Activated B cell treated with CpG ODN at 0.5 μM for 24 hours (primary cell): ENCODE measurements at regions not wholly inside any gene's neighbourhood (a gene's known extent, or its start where the extent isn't known, plus 50 kb on each side); places are given as distances from the start of the nearest gene placed in this dataset.

Source experiments
- ATAC-seq: fragments of 200-7000 bp; cut with Tn5 transposase; one replicate; pipeline ENCODE4 v1.10.0; 2021; ENCODE audit warnings: low read depth, mild to moderate bottlenecking, moderate library complexity
- CTCF ChIA-PET: fragments of 350-600 bp; sonication (Branson Sonifier 250); formaldehyde crosslinking; loops from one replicate; lab custom pipeline; 2021; ENCODE audit warnings: antibody characterized with exemption; lab: Charles Lee
- POLR2A ChIA-PET: fragments of 350-600 bp; sonication (Branson Sonifier 250); formaldehyde crosslinking; loops from one replicate; lab custom pipeline; 2021; ENCODE audit warnings: antibody characterized with exemption; lab: Charles Lee
- DNase-seq: peaks from one replicate; pipeline ENCODE4 v3.0.0; 2022
- H3K27ac Mint-ChIP-seq: one replicate; pipeline ENCODE4 v1.8.0; 2020; ENCODE audit warnings: mixed read lengths
- H3K27me3 Mint-ChIP-seq: one replicate; pipeline ENCODE4 v1.8.0; 2021; ENCODE audit warnings: mixed read lengths
- H3K36me3 Mint-ChIP-seq: one replicate; pipeline ENCODE4 v1.8.0; 2021; ENCODE audit warnings: low read depth, mixed read lengths
- H3K4me1 Mint-ChIP-seq: one replicate; pipeline ENCODE4 v1.8.0; 2021; ENCODE audit warnings: mixed read lengths
- H3K4me3 Mint-ChIP-seq: one replicate; pipeline ENCODE4 v1.8.0; 2020; ENCODE audit warnings: mild to moderate bottlenecking, mixed read lengths
- H3K9me3 Mint-ChIP-seq: one replicate; pipeline ENCODE4 v1.8.0; 2020; ENCODE audit warnings: mixed read lengths
- intact Hi-C: fragments of 100-400 bp; cut with micrococcal nuclease; formaldehyde crosslinking; loops from one replicate; pipeline ENCODE4 v1.15.1; 2024
- TF ChIP-seq, protein P1 (sequence below): fragments of 200-600 bp; IDR thresholded peaks from one replicate; pipeline ENCODE4 v1.8.0; 2022; ENCODE audit warnings: antibody characterized with exemption, mild to moderate bottlenecking

DNA sequence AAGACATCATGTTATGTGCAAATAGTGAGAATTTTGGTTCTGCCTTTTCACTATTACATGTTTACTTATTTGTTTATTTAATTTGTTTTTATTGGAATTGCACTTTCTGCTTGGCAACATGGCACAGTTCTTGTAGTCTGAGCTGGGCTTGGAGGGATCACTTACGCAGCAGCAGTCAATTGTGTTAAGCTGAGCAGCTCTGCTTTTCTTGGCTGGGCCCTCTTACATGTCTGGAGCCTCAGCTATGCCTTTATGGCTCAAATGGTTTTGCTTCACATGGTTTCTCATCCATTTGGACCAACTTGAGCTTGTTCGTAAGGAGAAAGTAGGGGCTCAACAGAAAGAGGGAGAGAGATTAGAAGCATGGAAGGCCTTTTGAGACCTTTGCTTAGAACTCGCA, 327.5 kb upstream of the EPHA7 start:
- ChIA-PET POLR2A (no interaction called here), CTCF (no interaction called here)
- no peaks in the 10 kb centered on the region for H3K4me1 Mint-ChIP-seq
- H3K4me3 Mint-ChIP-seq, result no peak overlapping the region
- no peak for ATAC-seq
- peaks cover 11% of the 10 kb centered on the region for H3K9me3 Mint-ChIP-seq
- TF ChIP-seq, protein P1, sequence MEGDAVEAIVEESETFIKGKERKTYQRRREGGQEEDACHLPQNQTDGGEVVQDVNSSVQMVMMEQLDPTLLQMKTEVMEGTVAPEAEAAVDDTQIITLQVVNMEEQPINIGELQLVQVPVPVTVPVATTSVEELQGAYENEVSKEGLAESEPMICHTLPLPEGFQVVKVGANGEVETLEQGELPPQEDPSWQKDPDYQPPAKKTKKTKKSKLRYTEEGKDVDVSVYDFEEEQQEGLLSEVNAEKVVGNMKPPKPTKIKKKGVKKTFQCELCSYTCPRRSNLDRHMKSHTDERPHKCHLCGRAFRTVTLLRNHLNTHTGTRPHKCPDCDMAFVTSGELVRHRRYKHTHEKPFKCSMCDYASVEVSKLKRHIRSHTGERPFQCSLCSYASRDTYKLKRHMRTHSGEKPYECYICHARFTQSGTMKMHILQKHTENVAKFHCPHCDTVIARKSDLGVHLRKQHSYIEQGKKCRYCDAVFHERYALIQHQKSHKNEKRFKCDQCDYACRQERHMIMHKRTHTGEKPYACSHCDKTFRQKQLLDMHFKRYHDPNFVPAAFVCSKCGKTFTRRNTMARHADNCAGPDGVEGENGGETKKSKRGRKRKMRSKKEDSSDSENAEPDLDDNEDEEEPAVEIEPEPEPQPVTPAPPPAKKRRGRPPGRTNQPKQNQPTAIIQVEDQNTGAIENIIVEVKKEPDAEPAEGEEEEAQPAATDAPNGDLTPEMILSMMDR, result no peak
- H3K27ac Mint-ChIP-seq, result no peak overlapping the region
- no peak for DNase-seq
- intact Hi-C loops, result no loop called here
- H3K36me3 Mint-ChIP-seq, result no peaks in the 10 kb centered on the region
- H3K27me3 Mint-ChIP-seq, result no peaks in the 10 kb centered on the region

DNA sequence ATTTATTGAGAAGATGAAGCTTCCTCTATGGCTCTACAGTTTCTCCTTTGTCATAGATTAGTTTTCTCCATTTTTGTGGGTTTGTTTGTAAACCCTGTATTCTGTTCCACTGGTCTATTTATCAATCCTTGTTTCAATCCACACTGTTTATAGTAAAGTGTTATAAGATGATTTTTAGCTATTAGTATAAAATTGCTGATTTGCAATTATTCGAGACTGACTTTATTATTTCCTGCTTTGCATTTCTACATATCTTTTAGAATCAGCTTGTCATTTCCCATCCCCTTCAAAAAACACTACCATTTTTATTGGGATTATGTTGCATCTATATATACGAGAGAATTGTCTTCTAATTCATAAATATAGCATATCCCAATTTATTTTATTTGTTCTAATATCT, 325.9 kb upstream of the EPHA7 start:
- H3K27me3 Mint-ChIP-seq, result no peaks in the 10 kb centered on the region
- ChIA-PET POLR2A (no interaction called here), CTCF (no interaction called here)
- H3K27ac Mint-ChIP-seq, result no peak overlapping the region
- H3K9me3 Mint-ChIP-seq, result peaks cover 11% of the 10 kb centered on the region
- TF ChIP-seq, protein P1, result no peak
- H3K4me1 Mint-ChIP-seq, result no peaks in the 10 kb centered on the region
- no peaks in the 10 kb centered on the region for H3K36me3 Mint-ChIP-seq
- no peak overlapping the region for H3K4me3 Mint-ChIP-seq
- intact Hi-C loops, result no loop called here
- ATAC-seq, result no peak
- no peak for DNase-seq

DNA sequence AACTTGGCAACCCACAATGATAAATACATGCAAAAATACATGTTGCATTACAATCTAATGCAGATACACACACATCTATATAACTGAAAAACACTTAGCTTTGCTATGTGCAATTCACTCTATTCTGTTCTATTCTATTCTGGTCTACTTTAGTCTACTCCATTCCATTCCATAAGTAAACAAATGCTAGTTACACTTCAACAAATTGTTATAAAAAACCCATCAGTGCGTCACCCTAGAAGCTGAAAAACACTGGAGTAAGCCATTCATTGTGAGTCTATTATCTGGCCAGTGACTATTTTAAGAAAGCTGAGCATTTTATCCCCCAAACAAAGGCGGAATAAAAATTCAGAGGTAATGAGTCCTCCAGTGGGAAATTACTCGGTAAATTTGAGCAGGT, 315.7 kb upstream of the EPHA7 start:
- TF ChIP-seq, protein P1, result no peak
- Mint-ChIP-seq H3K4me3 (no peak overlapping the region), H3K36me3 (no peaks in the 10 kb centered on the region), H3K9me3 (peaks cover 1% of the 10 kb centered on the region), H3K27ac (no peak overlapping the region), H3K27me3 (no peaks in the 10 kb centered on the region), H3K4me1 (no peaks in the 10 kb centered on the region)
- CTCF ChIA-PET, result no interaction called here
- POLR2A ChIA-PET, result no interaction called here
- ATAC-seq, result no peak
- intact Hi-C loops, result no loop called here
- DNase-seq, result no peak

DNA sequence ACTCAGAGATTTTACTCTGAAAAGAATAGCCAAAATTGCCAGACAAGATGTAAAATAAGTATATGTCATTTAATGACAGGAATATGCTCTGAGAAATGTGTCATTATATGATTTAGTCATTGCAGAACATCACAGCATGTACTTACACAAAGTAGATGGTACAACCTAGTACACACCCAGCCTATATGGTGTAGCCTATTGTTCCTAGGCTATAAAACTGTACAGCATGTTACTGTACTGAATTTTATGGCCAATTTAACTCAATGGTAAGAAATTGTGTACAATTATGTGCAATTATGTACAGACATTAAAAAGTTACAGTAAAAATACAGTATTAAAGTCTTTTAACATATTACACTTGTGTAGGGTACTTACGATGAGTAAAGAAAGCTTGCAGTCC, 311.9 kb upstream of the EPHA7 start:
- TF ChIP-seq, protein P1, result no peak
- ATAC-seq (no peak), DNase-seq (no peak)
- ChIA-PET CTCF (no interaction called here), POLR2A (no interaction called here)
- H3K4me1 Mint-ChIP-seq, result no peaks in the 10 kb centered on the region
- H3K9me3 Mint-ChIP-seq, result peaks cover 9% of the 10 kb centered on the region
- H3K27me3 Mint-ChIP-seq, result no peaks in the 10 kb centered on the region
- intact Hi-C loops, result no loop called here
- H3K4me3 Mint-ChIP-seq, result no peak overlapping the region
- H3K27ac Mint-ChIP-seq, result no peak overlapping the region
- no peaks in the 10 kb centered on the region for H3K36me3 Mint-ChIP-seq

DNA sequence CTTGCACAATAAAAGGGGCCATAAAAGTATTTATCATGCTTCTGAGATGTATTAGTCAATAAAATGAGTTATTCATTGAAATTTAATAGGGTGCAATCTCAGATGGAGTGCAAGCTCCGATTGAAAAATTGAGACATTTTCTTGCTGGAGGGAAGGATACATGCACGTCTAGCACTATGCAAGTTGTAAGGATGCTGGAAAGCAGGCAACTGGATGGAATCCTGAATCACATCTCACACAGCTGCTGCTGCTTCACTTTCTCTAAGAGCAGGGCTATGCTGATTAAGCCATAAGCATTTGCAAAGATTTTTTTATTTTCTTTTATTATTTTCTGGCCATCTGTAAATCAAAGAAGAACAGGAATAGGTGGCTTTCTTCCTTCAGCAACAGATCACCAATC, 308.8 kb upstream of the EPHA7 start:
- Mint-ChIP-seq H3K4me3 (no peak overlapping the region), H3K27ac (no peak overlapping the region), H3K9me3 (peaks cover 11% of the 10 kb centered on the region), H3K27me3 (no peaks in the 10 kb centered on the region), H3K4me1 (no peaks in the 10 kb centered on the region), H3K36me3 (no peaks in the 10 kb centered on the region)
- DNase-seq, result no peak
- CTCF ChIA-PET, result no interaction called here
- intact Hi-C loops, result no loop called here
- ATAC-seq, result no peak
- POLR2A ChIA-PET, result no interaction called here
- TF ChIP-seq, protein P1, result no peak
